ENCODE measurements at regions not wholly inside any gene's neighbourhood (a gene's known extent, or its start where the extent isn't known, plus 50 kb on each side); places are given as distances from the start of the nearest gene placed in this dataset.
"Not testable (repeated sequence)": the region's sequence is repeated elsewhere in the genome, so short reads cannot be mapped to it uniquely, and the experiment has no call there.

DNA sequence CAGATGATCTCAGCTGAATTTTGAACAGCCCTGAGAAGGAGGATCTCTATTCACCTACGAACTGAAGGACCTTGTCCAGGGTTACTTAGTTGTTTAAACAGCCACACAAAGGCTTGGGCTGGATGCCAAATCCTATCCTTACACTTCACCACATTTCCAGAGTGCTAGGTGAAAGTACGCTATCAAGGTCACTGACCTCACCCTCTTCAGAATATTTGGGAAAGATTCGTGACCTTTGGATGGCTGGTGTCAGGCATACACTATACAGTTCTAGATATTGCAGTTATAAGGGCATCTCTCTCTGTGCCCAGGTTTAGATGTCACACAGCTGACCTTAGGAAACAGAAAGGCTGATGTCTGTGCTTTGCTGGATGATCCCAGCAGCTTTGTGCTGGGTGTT, 61.2 kb upstream of the ABLIM1 start:
- Mint-ChIP-seq H3K36me3 (ENCODE audit: low read depth) (no peaks in the 10 kb centered on the region), H3K27me3 (ENCODE audit: low read depth) (no peaks in the 10 kb centered on the region), H3K27ac (ENCODE audit: unreplicated experiment) (no peak overlapping the region), H3K4me3 (ENCODE audit: unreplicated experiment) (no peak overlapping the region), H3K9me3 (ENCODE audit: low read depth) (no peaks in the 10 kb centered on the region), H3K4me1 (ENCODE audit: low read depth) (peaks cover 32% of the 10 kb centered on the region)
- TF ChIP-seq, protein P1, sequence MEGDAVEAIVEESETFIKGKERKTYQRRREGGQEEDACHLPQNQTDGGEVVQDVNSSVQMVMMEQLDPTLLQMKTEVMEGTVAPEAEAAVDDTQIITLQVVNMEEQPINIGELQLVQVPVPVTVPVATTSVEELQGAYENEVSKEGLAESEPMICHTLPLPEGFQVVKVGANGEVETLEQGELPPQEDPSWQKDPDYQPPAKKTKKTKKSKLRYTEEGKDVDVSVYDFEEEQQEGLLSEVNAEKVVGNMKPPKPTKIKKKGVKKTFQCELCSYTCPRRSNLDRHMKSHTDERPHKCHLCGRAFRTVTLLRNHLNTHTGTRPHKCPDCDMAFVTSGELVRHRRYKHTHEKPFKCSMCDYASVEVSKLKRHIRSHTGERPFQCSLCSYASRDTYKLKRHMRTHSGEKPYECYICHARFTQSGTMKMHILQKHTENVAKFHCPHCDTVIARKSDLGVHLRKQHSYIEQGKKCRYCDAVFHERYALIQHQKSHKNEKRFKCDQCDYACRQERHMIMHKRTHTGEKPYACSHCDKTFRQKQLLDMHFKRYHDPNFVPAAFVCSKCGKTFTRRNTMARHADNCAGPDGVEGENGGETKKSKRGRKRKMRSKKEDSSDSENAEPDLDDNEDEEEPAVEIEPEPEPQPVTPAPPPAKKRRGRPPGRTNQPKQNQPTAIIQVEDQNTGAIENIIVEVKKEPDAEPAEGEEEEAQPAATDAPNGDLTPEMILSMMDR (IDR thresholded peaks at IDR 0.05) = no peak
- DNase-seq (ENCODE audit: low spot score) = no peak

DNA sequence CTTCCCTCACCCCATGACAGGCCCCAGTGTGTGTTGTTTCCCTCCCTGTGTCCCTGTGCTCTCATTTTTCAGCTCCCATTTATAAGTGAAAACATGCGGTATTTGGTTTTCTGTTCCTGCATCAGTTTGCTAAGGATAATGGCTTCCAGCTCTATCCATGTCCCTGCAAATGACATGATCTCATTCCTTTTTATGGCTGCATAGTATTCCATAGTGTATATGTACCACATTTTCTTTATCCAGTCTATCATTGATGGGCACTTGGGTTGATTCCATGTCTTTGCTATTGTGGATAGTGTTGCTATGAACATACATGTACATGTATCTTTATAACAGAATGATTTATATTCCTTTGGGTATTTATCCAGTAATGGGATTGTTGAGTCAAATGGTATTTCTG, 61.9 kb upstream of the ABLIM1 start:
- DNase-seq (ENCODE audit: low spot score); H3K27ac Mint-ChIP-seq (ENCODE audit: unreplicated experiment): not testable (repeated sequence)

DNA sequence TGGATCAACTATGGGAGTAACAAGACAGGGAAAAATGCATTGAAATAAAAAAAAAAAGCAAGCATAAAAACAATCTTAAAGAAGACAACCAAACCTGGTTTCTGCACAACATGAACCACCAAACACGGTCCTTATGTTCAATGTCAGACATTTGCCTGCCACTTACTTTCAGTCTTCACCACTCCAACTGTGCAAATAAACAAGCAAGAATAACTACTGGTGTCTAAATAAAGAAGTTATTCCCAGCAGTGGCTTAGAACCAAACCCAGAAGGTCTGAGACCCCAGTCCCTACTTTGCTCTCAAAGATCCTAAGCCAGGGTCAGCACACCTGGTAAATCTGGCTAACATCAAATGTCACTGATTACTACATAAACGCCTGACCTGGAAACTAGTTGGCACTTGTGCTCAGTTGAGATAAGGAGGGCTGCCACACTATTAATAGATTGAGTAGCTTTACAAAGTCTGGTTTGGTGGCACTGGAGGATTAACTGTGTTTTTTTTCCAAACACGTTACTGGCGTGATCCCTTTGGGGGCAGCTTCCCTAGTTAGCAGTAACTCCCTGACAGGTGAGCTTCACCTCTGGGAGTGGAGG, 62.7 kb upstream of the ABLIM1 start:
- no peak for DNase-seq (ENCODE audit: low spot score)
- TF ChIP-seq, protein P1 (IDR thresholded peaks at IDR 0.05) = no peak
- peaks cover 17% of the 10 kb centered on the region for H3K4me1 Mint-ChIP-seq (ENCODE audit: low read depth)
- H3K36me3 Mint-ChIP-seq (ENCODE audit: low read depth) = no peaks in the 10 kb centered on the region
- H3K4me3 Mint-ChIP-seq (ENCODE audit: unreplicated experiment) = no peak overlapping the region
- H3K27me3 Mint-ChIP-seq (ENCODE audit: low read depth) = no peaks in the 10 kb centered on the region
- H3K9me3 Mint-ChIP-seq (ENCODE audit: low read depth) = no peaks in the 10 kb centered on the region
- H3K27ac Mint-ChIP-seq (ENCODE audit: unreplicated experiment) = no peak overlapping the region

More for the DNA sequence above, 61.9 kb upstream of the ABLIM1 start:
- H3K9me3 Mint-ChIP-seq (ENCODE audit: low read depth); H3K4me3 Mint-ChIP-seq (ENCODE audit: unreplicated experiment); H3K36me3 Mint-ChIP-seq (ENCODE audit: low read depth); H3K27me3 Mint-ChIP-seq (ENCODE audit: low read depth): not testable (repeated sequence)
- H3K4me1 Mint-ChIP-seq (ENCODE audit: low read depth) = peaks cover 25% of the 10 kb centered on the region

DNA sequence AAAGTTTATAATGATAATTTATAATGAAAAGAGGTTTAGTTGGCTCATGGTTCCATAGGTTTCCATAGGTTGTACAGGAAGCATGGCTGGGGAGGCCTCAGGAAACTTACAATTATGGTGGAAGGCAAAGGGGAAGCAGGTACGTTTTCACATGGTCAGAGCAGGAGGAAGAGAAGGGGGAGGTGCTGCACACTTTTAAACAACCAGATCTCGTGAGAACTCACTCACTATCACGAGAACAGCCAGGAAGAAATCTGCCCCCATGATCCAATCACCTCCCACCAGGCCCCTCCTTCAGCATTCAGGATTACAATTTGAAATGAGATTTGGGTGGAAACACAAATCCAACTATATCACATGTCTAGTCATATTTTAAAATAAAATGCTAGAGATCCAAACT, 64.1 kb upstream of the ABLIM1 start:
- H3K27me3 Mint-ChIP-seq (ENCODE audit: low read depth); H3K4me1 Mint-ChIP-seq (ENCODE audit: low read depth); DNase-seq (ENCODE audit: low spot score); H3K27ac Mint-ChIP-seq (ENCODE audit: unreplicated experiment); H3K4me3 Mint-ChIP-seq (ENCODE audit: unreplicated experiment); H3K36me3 Mint-ChIP-seq (ENCODE audit: low read depth); H3K9me3 Mint-ChIP-seq (ENCODE audit: low read depth): not testable (repeated sequence)

DNA sequence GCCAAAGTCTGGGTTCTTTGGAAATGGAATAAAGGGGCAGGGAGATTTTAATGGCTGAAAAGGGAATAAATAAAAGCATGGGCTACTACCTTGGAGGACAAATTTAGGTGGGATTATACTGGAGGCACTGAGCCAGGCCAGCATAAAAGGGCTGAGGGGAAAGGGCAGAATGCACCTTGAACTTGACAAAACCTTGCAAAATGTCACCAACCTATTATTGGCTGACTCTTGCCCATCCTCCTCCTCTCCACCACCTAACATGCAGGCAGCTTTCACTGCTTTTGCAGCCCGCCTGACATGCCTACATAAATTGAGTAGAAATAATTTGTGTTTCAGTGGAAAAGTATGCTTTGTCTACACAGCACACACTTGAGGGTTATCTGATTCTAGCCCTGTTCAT, 65.3 kb upstream of the ABLIM1 start:
- TF ChIP-seq, protein P1 (IDR thresholded peaks at IDR 0.05) = no peak
- H3K9me3 Mint-ChIP-seq (ENCODE audit: low read depth) = peaks cover 6% of the 10 kb centered on the region

DNA sequence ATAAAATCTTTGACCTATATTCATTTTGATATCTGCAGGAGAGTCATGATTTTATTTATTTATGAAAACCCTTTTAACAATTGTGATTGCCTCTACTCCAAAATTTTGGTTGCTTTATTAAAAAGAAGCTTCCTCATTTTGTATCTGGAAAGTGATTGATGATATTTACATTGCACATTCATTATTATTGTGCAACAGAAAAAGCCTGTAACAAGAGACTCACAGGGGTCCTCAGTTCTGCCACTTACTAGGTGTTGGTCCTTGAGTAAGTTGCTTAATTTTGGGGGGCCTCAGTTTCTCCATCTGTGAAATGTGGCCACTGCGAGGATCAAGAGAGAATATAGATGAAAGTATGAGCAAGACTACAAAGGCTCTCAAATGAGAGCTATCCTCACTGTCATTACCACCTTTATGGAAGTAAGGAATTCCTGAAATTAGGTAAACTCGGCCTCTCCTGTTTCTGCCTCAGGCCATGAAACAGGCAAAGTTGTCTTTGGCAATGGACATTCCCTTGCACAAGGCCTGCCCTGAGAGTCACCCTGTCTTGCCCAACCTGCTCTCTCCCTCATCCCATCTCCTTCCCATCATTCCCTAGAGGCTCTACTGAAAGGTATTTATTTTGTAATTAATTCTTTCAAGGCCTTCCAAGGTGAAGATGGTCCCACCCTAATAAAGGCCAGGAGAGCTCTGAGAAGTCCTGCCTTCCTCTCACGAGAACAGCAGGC, 66.1 kb upstream of the ABLIM1 start:
- H3K9me3 Mint-ChIP-seq (ENCODE audit: low read depth) = peaks cover 6% of the 10 kb centered on the region
- TF ChIP-seq, protein P1 (IDR thresholded peaks at IDR 0.05) = no peak
- H3K4me1 Mint-ChIP-seq (ENCODE audit: low read depth) = no peaks in the 10 kb centered on the region
- no peaks in the 10 kb centered on the region for H3K27me3 Mint-ChIP-seq (ENCODE audit: low read depth)
- H3K27ac Mint-ChIP-seq (ENCODE audit: unreplicated experiment) = no peak overlapping the region
- no peaks in the 10 kb centered on the region for H3K36me3 Mint-ChIP-seq (ENCODE audit: low read depth)
- no peak overlapping the region for H3K4me3 Mint-ChIP-seq (ENCODE audit: unreplicated experiment)
- no peak for DNase-seq (ENCODE audit: low spot score)

More for the DNA sequence above, 65.3 kb upstream of the ABLIM1 start:
- H3K27ac Mint-ChIP-seq (ENCODE audit: unreplicated experiment) = no peak overlapping the region
- no peaks in the 10 kb centered on the region for H3K4me1 Mint-ChIP-seq (ENCODE audit: low read depth)
- H3K36me3 Mint-ChIP-seq (ENCODE audit: low read depth) = no peaks in the 10 kb centered on the region
- H3K27me3 Mint-ChIP-seq (ENCODE audit: low read depth) = no peaks in the 10 kb centered on the region
- DNase-seq (ENCODE audit: low spot score) = no peak
- no peak overlapping the region for H3K4me3 Mint-ChIP-seq (ENCODE audit: unreplicated experiment)

All from chondrocyte (in vitro differentiated cells).